ENCODE measurements at regions not wholly inside any gene's neighbourhood (a gene's known extent, or its start where the extent isn't known, plus 50 kb on each side); places are given as distances from the start of the nearest gene placed in this dataset.

- Histone ChIP-seq H2AK5ac (ENCODE audit: low read depth, low read length) (no peak overlapping the region), H3K36me3 (ENCODE audit: control insufficient read depth in 2 of 4, insufficient read depth in 4 of 4, low read length in 3 of 4) (no peaks in the 10 kb centered on the region), H4K91ac (replicated peaks; ENCODE audit: insufficient read length, low read length) (no peak overlapping the region), H3K9me3 (ENCODE audit: insufficient read depth in 2 of 2, low read depth in 1 of 2, low read length in 1 of 2) (no peaks in the 10 kb centered on the region), H3K4me2 (ENCODE audit: insufficient read depth in 1 of 2, low read depth in 2 of 2, low read length in 2 of 2) (no peak overlapping the region), H2BK12ac (ENCODE audit: low read depth, low read length) (no peak overlapping the region), H3K4me1 (replicated peaks in 1 of 4; ENCODE audit: control insufficient read depth in 3 of 4, insufficient read depth in 4 of 4, low read length in 3 of 4) (no peaks in the 10 kb centered on the region), H4K8ac (ENCODE audit: extremely low read depth, insufficient read depth, low read length) (no peak overlapping the region), H3K79me1 (ENCODE audit: low read depth, low read length) (no peaks in the 10 kb centered on the region), H4K5ac (ENCODE audit: insufficient read length, low read depth, low read length) (no peak overlapping the region), H3K4ac (replicated peaks; ENCODE audit: insufficient read length, low read depth, low read length) (no peak overlapping the region), H2BK5ac (ENCODE audit: low read depth, low read length) (no peak overlapping the region), H3K27me3 (replicated peaks in 1 of 4; ENCODE audit: control insufficient read depth in 3 of 4, extremely low read depth in 1 of 4, insufficient read depth in 3 of 4, low read length in 3 of 4) (no peaks in the 10 kb centered on the region), H3K23me2 (ENCODE audit: low read depth, low read length) (no peaks in the 10 kb centered on the region), H4K20me1 (replicated peaks in 1 of 2; ENCODE audit: control insufficient read depth in 1 of 2, insufficient read depth in 2 of 2, low read length in 2 of 2) (no peaks in the 10 kb centered on the region), H3K27ac (ENCODE audit: low read depth, low read length) (no peak overlapping the region), H3K4me3 (ENCODE audit: extremely low read depth in 1 of 4, insufficient read depth in 2 of 4, low read depth in 3 of 4, low read length in 4 of 4) (no peak overlapping the region), H3K9ac (replicated peaks in 1 of 4; ENCODE audit: extremely low read depth in 1 of 4, low read depth in 3 of 4, low read length in 3 of 4) (no peak overlapping the region), H2BK20ac (ENCODE audit: low read length) (no peak overlapping the region), H3K79me2 (ENCODE audit: control insufficient read depth in 1 of 2, insufficient read depth in 2 of 2, low read length in 2 of 2) (no peaks in the 10 kb centered on the region), H3K18ac (ENCODE audit: extremely low read depth, low read length) (no peak overlapping the region), H3K23ac (ENCODE audit: insufficient read length) (no peak overlapping the region), H2BK120ac (replicated peaks; ENCODE audit: low read depth, low read length) (no peak overlapping the region), H3K14ac (ENCODE audit: insufficient read length) (no peak overlapping the region), H2BK15ac (ENCODE audit: low read length) (no peak overlapping the region), H2AFZ (ENCODE audit: low read length) (no peak overlapping the region), H3K56ac (replicated peaks; ENCODE audit: insufficient read length, low read depth, low read length) (no peak overlapping the region)
- ChIA-PET CTCF (ENCODE audit: partially characterized antibody) (no interaction called here), POLR2A (ENCODE audit: partially characterized antibody) (no interaction called here)
- DNase-seq (ENCODE audit: low read depth in 1 of 2, low spot score in 2 of 2) (no peak), FAIRE-seq (no peak)
- TF ChIP-seq SP1 (IDR thresholded peaks at IDR 0.05; ENCODE audit: low read depth, low read length): no peak
- TF ChIP-seq POLR2A (IDR thresholded peaks at IDR 0.05; ENCODE audit: control extremely low read depth in 1 of 2, low read depth in 2 of 2, low read length in 2 of 2): no peak
- no peak for TF ChIP-seq TCF12 (IDR thresholded peaks at IDR 0.05; ENCODE audit: low read depth, low read length)
- no peak for TF ChIP-seq RXRA (IDR thresholded peaks at IDR 0.05; ENCODE audit: insufficient read depth, low read depth, low read length)
- TF ChIP-seq ATF3 (IDR thresholded peaks at IDR 0.05; ENCODE audit: insufficient read depth, low read depth, low read length): no peak
- TF ChIP-seq RBBP5 (IDR thresholded peaks at IDR 0.05; ENCODE audit: borderline replicate concordance, low read depth, low read length): no peak
- TF ChIP-seq POU5F1 (IDR thresholded peaks at IDR 0.05; ENCODE audit: low read depth, low read length): no peak
- no peak for TF ChIP-seq POLR2AphosphoS5 (IDR thresholded peaks at IDR 0.05; ENCODE audit: low read depth, low read length)
- no peak for TF ChIP-seq HDAC6 (IDR thresholded peaks at IDR 0.05; ENCODE audit: low read depth, low read length)
- no peak for TF ChIP-seq SP4 (IDR thresholded peaks at IDR 0.05; ENCODE audit: low read length)
- no peak for TF ChIP-seq TAF7 (optimal IDR thresholded peaks at IDR 0.05; ENCODE audit: borderline replicate concordance, low read depth, low read length)
- no peak for TF ChIP-seq SUZ12 (IDR thresholded peaks at IDR 0.05; ENCODE audit: low read length)
- TF ChIP-seq BRCA1 (IDR thresholded peaks at IDR 0.05; ENCODE audit: low read depth, low read length): no peak
- WGBS, 2 experiments (ENCODE audit: extremely low coverage in 1 of 2, insufficient coverage in 1 of 2, insufficient read length in 1 of 2, insufficient replicate concordance in 2 of 2, low coverage in 1 of 2, low lambda C conversion rate in 2 of 2, missing lambda C conversion rate in 1 of 2): 97% methylated on average over 3 of the region's 3 CpGs; no CpG with 5 or more reads in 1 of the 2 experiments
Measured at GRCh38 chr10:109587366-109587765, 335.9 kb downstream of the XPNPEP1 start.
